Bronchial epithelial cell (primary cell): ENCODE measurements at regions not wholly inside any gene's neighbourhood (a gene's known extent, or its start where the extent isn't known, plus 50 kb on each side); places are given as distances from the start of the nearest gene placed in this dataset.
A peak's percentile ranks its signal among the peaks of the same experiment; 100 is the strongest.

Source experiments
- DNase-seq: peaks from one replicate; pipeline ENCODE4 v3.0.0-alpha.2; 2010; ENCODE audit warnings: low read depth
- FAIRE-seq: peaks from 2 replicates; lab custom pipeline; 2011; peaks lifted over from hg19 to GRCh38; lab: Jason Lieb, UNC
- H3K27me3 ChIP-seq: 2 replicates; pipeline ENCODE4 v1.5.1; 2011; ENCODE audit warnings: low read length; ENCODE audit not compliant: control insufficient read depth, insufficient read depth
- H3K36me3 ChIP-seq: 2 replicates; pipeline ENCODE4 v1.5.1; 2011; ENCODE audit warnings: low read length; ENCODE audit not compliant: control insufficient read depth, insufficient read depth
- H3K4me3 ChIP-seq: 2 replicates; pipeline ENCODE4 v1.5.1; 2011; ENCODE audit warnings: mild to moderate bottlenecking, low read depth, low read length, control low read depth
- CTCF ChIP-seq: IDR thresholded peaks from 2 replicates; pipeline ENCODE4 v1.5.1; 2011; ENCODE audit warnings: mild to moderate bottlenecking, moderate library complexity, low read length, control low read depth, inconsistent platforms; ENCODE audit not compliant: insufficient read depth, severe bottlenecking

GRCh38 chr5:42121401-42121800 is 196.3 kb downstream of the FBXO4 start:
- H3K4me3 ChIP-seq, result no peak overlapping the region
- H3K27me3 ChIP-seq, result no peaks in the 10 kb centered on the region
- FAIRE-seq (no peak), DNase-seq (no peak)
- H3K36me3 ChIP-seq, result no peaks in the 10 kb centered on the region
- TF ChIP-seq CTCF, result no peak

GRCh38 chr5:42131081-42131480 is 206.0 kb downstream of the FBXO4 start:
- no peak overlapping the region for H3K4me3 ChIP-seq
- no peak for TF ChIP-seq CTCF
- DNase-seq (no peak), FAIRE-seq (no peak)
- H3K27me3 ChIP-seq, result peaks cover 2% of the 10 kb centered on the region
- H3K36me3 ChIP-seq, result no peaks in the 10 kb centered on the region

- Histone ChIP-seq H3K36me3 (no peaks in the 10 kb centered on the region), H3K4me3 (no peak overlapping the region), H3K27me3 (no peaks in the 10 kb centered on the region)
- DNase-seq (no peak), FAIRE-seq (no peak)
- TF ChIP-seq CTCF, result no peak
Observed at GRCh38 chr5:42143361-42143760, 218.3 kb downstream of the FBXO4 start.

GRCh38 chr5:42148813-42149212 is 223.7 kb downstream of the FBXO4 start:
- DNase-seq (no peak), FAIRE-seq (no peak)
- no peaks in the 10 kb centered on the region for H3K27me3 ChIP-seq
- H3K4me3 ChIP-seq, result no peak overlapping the region
- no peak for TF ChIP-seq CTCF
- no peaks in the 10 kb centered on the region for H3K36me3 ChIP-seq

DNA sequence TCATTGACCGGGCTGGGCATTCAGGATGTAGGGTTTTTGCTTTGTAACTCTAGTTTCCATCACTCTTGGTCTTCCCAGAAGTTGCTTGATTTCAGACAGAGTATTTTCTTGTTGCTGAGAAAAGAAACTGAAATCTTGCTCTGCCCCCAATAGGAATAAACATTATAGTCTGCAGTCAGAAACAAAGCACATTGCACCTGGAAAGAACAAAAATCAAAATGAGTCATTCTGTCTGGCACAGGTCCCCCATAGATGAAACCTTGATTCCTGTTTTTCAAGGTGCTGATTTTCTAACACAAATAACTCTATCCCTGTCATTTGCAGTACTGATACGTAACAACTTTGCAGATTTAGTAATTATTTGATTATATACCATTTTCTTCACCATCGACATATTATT is 232.1 kb downstream of the FBXO4 start:
- FAIRE-seq (no peak), DNase-seq (peak; percentile 18)
- Histone ChIP-seq H3K4me3 (no peak overlapping the region), H3K36me3 (no peaks in the 10 kb centered on the region), H3K27me3 (no peaks in the 10 kb centered on the region)
- no peak for TF ChIP-seq CTCF

DNA sequence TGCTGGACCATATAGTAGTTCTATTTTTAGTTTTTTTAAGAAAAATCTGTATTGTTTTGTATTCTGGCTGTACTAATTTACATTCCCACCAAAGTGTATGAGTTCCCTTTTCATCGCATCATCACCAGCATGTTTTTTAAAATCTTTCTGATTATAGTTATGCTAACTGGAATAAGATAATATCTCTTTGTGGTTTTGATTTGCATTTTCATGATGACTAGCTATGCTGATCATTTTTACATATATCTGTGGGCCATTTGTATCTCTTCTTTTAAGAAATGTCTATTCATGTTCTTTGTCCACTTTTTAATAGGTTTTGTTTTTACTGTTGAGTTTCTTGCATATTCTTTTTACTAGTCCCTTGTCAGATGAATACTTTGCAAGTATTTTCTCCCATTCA is 238.0 kb downstream of the FBXO4 start:
- no peak for TF ChIP-seq CTCF
- FAIRE-seq (no peak), DNase-seq (no peak)
- H3K4me3 ChIP-seq, result no peak overlapping the region
- no peaks in the 10 kb centered on the region for H3K27me3 ChIP-seq
- H3K36me3 ChIP-seq, result no peaks in the 10 kb centered on the region
